ENCODE measurements at regions not wholly inside any gene's neighbourhood (a gene's known extent, or its start where the extent isn't known, plus 50 kb on each side); places are given as distances from the start of the nearest gene placed in this dataset.

DNA sequence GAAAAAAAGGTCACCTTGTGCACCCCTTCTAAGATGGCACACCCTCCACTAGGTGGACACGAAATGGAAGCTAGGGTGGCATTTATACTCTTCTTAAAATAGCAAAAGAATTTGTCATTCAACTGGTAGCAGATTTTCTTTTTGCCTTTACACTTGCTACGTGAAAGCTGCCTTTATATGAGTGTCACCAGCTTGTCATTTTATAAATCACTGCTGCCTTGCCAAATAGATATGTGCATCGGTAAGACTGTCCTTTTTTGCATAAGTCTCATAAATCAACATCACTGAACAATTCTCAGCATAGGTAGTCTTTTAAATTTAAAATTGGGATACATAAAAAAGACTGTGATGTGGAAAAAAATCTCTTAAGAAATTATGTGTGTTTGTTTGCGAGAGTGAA, 764.1 kb downstream of the TDRD15 start:
- TF ChIP-seq POLR2A (IDR thresholded peaks at IDR 0.05), result no peak
- no peak for TF ChIP-seq POLR2AphosphoS5 (IDR thresholded peaks at IDR 0.05)
- TF ChIP-seq, protein P1, sequence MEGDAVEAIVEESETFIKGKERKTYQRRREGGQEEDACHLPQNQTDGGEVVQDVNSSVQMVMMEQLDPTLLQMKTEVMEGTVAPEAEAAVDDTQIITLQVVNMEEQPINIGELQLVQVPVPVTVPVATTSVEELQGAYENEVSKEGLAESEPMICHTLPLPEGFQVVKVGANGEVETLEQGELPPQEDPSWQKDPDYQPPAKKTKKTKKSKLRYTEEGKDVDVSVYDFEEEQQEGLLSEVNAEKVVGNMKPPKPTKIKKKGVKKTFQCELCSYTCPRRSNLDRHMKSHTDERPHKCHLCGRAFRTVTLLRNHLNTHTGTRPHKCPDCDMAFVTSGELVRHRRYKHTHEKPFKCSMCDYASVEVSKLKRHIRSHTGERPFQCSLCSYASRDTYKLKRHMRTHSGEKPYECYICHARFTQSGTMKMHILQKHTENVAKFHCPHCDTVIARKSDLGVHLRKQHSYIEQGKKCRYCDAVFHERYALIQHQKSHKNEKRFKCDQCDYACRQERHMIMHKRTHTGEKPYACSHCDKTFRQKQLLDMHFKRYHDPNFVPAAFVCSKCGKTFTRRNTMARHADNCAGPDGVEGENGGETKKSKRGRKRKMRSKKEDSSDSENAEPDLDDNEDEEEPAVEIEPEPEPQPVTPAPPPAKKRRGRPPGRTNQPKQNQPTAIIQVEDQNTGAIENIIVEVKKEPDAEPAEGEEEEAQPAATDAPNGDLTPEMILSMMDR (IDR thresholded peaks at IDR 0.05), result no peak
